Activated CD4-positive, alpha-beta T cell treated with anti-CD3 and anti-CD28 coated beads, Interleukin-2, amount 10 ng/mL, durations not matched to agents 24 days and 14 days (primary cell): ENCODE measurements at regions not wholly inside any gene's neighbourhood (a gene's known extent, or its start where the extent isn't known, plus 50 kb on each side); places are given as distances from the start of the nearest gene placed in this dataset.

Source experiments
- DNase-seq: peaks from one replicate; pipeline ENCODE4 v3.0.0; 2022
- H3K27ac Mint-ChIP-seq: one replicate; pipeline ENCODE4 v1.8.0; 2022; ENCODE audit warnings: mild to moderate bottlenecking, mixed read lengths
- H3K27me3 Mint-ChIP-seq: one replicate; pipeline ENCODE4 v1.8.0; 2022; ENCODE audit warnings: mixed read lengths
- H3K36me3 Mint-ChIP-seq: one replicate; pipeline ENCODE4 v1.8.0; 2022; ENCODE audit warnings: low read depth, mild to moderate bottlenecking, mixed read lengths
- H3K4me1 Mint-ChIP-seq: one replicate; pipeline ENCODE4 v1.8.0; 2021; ENCODE audit warnings: mixed read lengths
- H3K4me3 Mint-ChIP-seq: one replicate; pipeline ENCODE4 v1.8.0; 2022; ENCODE audit warnings: mild to moderate bottlenecking, moderate library complexity, mixed read lengths
- H3K9me3 Mint-ChIP-seq: one replicate; pipeline ENCODE4 v1.8.0; 2021; ENCODE audit warnings: mixed read lengths
- intact Hi-C: fragments of 100-400 bp; cut with micrococcal nuclease; formaldehyde crosslinking; loops from one replicate; pipeline ENCODE4 v1.15.1; 2023

DNA sequence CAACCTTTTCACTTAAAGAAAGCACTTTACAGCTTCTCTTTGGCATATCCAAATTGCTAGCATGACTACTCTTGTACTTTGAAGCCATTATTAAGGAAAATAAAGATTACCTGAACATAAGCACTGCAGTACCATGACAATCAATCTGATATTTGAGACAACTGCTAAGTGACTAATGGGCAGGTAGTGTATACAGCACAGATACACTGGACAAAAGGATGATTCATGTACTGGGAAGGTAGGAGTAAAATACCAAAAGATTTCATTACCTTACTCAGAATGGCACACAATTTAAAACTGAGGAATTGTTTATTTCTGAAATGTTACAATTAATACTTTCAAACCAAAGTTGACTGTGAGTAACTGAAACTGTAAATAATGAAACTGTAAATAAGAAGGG is 1054.3 kb upstream of the TENM4 start:
- peaks cover 4% of the 10 kb centered on the region for H3K9me3 Mint-ChIP-seq
- no peak overlapping the region for H3K4me3 Mint-ChIP-seq
- intact Hi-C loops = no loop called here
- no peak overlapping the region for H3K27ac Mint-ChIP-seq
- no peaks in the 10 kb centered on the region for H3K27me3 Mint-ChIP-seq
- no peak for DNase-seq
- no peaks in the 10 kb centered on the region for H3K4me1 Mint-ChIP-seq
- no peaks in the 10 kb centered on the region for H3K36me3 Mint-ChIP-seq

DNA sequence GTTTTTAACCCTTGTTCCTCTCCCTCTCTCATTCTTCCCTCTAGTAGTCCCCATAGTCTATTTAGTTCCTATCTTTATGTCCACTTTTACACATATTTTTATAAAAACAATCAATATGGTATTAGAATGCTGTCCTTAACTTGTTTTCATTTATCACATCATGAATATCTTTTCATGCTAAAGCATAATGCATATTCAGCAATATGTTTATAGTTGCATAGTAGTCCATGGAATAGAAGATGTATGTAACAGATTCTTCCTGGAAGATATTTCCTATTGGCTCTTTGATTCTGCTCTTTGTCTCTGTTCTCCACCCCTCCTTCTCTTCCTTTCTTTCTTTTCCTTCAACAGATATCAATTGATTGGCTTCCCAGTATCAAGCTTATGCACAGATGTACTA is 1047.1 kb upstream of the TENM4 start:
- DNase-seq = no peak
- Mint-ChIP-seq H3K27ac (no peak overlapping the region), H3K36me3 (no peaks in the 10 kb centered on the region), H3K9me3 (no peaks in the 10 kb centered on the region), H3K4me1 (no peaks in the 10 kb centered on the region), H3K4me3 (no peak overlapping the region), H3K27me3 (no peaks in the 10 kb centered on the region)
- intact Hi-C loops = no loop called here

DNA sequence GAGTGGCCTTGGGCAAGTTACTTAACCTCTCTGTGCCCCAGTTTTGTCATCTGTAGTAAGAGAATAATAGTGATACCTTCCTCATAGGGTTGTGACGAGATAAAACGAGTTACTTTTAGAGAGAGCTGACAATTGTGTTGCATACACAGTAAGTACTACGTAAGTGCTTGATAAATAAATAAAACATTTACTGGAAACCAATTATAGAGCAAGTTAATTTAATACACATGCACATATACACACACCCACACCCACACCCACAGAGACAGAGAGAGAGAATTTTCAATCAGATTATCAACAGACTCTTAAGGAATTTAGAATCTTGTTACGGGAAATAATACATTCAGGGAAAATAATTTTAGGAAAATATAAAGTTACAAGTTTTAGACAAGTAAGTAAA is 1045.8 kb upstream of the TENM4 start:
- Mint-ChIP-seq H3K27me3 (no peaks in the 10 kb centered on the region), H3K36me3 (no peaks in the 10 kb centered on the region), H3K4me3 (no peak overlapping the region), H3K9me3 (no peaks in the 10 kb centered on the region), H3K27ac (no peak overlapping the region), H3K4me1 (no peaks in the 10 kb centered on the region)
- DNase-seq = no peak
- intact Hi-C loops = no loop called here

DNA sequence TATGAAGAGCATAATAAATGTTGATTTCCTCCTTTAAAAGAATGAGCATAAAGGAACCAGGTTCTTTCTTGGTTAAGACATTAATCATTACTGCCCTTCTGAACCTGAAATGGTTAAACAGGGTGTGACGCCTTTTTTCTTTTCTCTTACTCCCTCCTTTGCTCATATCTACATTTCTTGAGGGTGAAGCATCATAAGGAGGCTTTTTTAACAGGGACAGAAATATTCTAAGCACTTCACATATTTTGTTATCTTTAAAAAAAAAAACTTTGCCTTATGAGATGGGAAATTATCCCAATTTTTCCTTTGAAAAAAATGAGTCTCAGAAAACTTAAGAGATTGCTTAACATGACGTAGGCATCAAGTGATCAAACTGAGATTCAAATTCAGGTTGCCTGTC is 1036.3 kb upstream of the TENM4 start:
- Mint-ChIP-seq H3K27me3 (no peaks in the 10 kb centered on the region), H3K27ac (no peak overlapping the region), H3K9me3 (no peaks in the 10 kb centered on the region), H3K36me3 (no peaks in the 10 kb centered on the region), H3K4me1 (no peaks in the 10 kb centered on the region), H3K4me3 (no peak overlapping the region)
- no peak for DNase-seq
- intact Hi-C loops = no loop called here

DNA sequence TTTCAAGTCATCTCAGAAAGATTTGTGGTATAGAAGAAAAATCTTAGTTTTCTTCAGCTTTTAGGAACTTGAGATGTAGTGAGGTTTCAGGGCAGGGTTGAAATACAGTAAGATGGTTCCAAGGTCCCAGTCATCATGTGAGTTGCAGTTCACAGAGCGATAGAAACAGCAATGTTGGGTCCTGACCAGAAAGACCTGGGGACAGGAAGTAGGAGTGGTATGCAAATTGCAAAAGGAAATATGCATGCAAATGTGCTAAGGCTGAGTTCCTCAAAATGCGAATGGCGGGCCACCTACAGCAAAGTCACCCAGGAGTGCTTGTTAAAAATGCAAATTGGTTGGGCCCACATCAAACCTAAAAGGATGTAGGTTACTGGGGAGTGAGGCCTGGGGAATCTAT is 1032.7 kb upstream of the TENM4 start:
- intact Hi-C loops = no loop called here
- no peak for DNase-seq
- no peaks in the 10 kb centered on the region for H3K4me1 Mint-ChIP-seq
- H3K9me3 Mint-ChIP-seq = no peaks in the 10 kb centered on the region
- H3K4me3 Mint-ChIP-seq = no peak overlapping the region
- no peaks in the 10 kb centered on the region for H3K27me3 Mint-ChIP-seq
- H3K27ac Mint-ChIP-seq = no peak overlapping the region
- no peaks in the 10 kb centered on the region for H3K36me3 Mint-ChIP-seq

DNA sequence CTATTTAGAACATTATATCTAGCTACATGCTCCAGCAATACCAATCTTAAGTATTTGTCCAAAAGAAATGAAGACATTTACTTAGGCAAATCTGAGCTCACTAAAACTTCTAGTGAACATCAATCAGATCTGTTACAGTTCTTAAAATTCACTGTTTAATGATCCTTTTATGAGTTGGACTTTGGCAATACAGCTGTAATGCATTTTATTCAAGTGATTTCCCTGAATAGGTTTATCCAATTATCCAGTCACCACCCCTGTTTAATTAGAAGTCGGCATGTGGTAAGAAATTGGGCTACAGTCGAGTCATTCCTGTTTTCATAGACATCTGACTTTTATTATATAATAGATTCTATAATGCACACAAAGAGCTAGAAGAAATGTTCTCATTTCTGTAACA is 1029.0 kb upstream of the TENM4 start:
- Mint-ChIP-seq H3K4me1 (no peaks in the 10 kb centered on the region), H3K27me3 (no peaks in the 10 kb centered on the region), H3K27ac (no peak overlapping the region), H3K9me3 (peaks cover 18% of the 10 kb centered on the region), H3K4me3 (no peak overlapping the region), H3K36me3 (no peaks in the 10 kb centered on the region)
- intact Hi-C loops = no loop called here
- no peak for DNase-seq

DNA sequence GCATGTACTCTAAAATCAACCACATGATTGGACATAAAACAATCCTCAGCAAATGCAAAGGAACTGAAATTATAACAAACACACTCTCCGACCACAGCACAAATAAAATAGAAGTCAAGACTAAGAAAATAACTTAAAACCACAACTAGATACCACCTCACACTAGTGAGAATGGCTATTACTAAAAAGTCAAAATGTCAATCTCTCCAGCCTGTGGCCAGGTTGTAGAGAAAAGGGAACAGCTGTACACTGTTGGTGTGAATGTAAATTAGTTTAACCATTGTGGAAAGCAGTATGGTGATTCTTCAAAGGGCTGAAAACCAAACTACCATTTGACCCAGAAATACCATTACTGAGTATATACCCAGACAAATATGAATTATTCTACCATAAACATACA is 1025.7 kb upstream of the TENM4 start:
- H3K4me1 Mint-ChIP-seq = no peaks in the 10 kb centered on the region
- H3K9me3 Mint-ChIP-seq = peaks cover 18% of the 10 kb centered on the region
- no peaks in the 10 kb centered on the region for H3K27me3 Mint-ChIP-seq
- no peak for DNase-seq
- no peak overlapping the region for H3K27ac Mint-ChIP-seq
- intact Hi-C loops = no loop called here
- H3K36me3 Mint-ChIP-seq = no peaks in the 10 kb centered on the region
- no peak overlapping the region for H3K4me3 Mint-ChIP-seq

DNA sequence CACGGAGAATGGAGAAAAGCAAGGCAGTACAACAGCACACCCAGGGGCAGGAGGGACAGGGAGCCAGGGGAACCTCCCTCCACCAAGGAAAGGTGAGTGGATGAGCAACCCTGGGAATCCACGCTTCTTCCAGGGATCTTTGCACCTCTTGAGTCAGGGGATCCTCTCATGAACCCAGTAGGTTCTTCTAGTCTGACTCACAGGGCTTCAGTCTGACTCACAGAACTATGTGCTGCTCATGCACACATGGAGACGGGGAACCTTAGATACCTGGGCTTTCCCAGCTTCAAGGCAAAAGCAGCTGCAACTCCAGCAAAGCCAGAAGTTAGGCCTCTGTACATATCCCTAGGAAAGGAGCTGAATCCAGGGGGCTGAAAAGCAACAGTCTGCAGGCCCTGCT is 1021.4 kb upstream of the TENM4 start:
- Mint-ChIP-seq H3K4me3 (no peak overlapping the region), H3K27me3 (no peaks in the 10 kb centered on the region), H3K4me1 (no peaks in the 10 kb centered on the region), H3K36me3 (no peaks in the 10 kb centered on the region), H3K9me3 (peaks cover 18% of the 10 kb centered on the region), H3K27ac (no peak overlapping the region)
- DNase-seq = no peak
- intact Hi-C loops = no loop called here

DNA sequence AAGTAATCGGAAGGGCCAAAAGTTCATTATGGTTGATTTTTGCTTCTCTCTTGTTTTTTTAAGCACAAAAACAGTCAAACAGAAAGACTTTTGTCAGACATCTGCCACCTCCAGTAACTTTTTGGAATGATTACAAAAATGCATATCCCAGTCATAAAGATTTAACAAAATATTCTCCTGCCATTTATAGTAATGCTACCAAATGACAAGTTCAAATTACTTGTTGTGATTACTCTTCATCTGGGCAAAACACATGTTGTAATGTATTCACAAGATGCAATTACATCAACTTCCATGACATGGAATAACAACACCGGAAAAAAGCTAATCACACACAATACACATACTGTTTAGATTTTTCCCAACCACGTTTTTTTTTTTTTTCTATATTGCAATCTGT is 1017.5 kb upstream of the TENM4 start:
- intact Hi-C loops = no loop called here
- H3K9me3 Mint-ChIP-seq = no peaks in the 10 kb centered on the region
- DNase-seq = no peak
- no peaks in the 10 kb centered on the region for H3K4me1 Mint-ChIP-seq
- H3K4me3 Mint-ChIP-seq = no peak overlapping the region
- no peaks in the 10 kb centered on the region for H3K27me3 Mint-ChIP-seq
- no peak overlapping the region for H3K27ac Mint-ChIP-seq
- no peaks in the 10 kb centered on the region for H3K36me3 Mint-ChIP-seq

DNA sequence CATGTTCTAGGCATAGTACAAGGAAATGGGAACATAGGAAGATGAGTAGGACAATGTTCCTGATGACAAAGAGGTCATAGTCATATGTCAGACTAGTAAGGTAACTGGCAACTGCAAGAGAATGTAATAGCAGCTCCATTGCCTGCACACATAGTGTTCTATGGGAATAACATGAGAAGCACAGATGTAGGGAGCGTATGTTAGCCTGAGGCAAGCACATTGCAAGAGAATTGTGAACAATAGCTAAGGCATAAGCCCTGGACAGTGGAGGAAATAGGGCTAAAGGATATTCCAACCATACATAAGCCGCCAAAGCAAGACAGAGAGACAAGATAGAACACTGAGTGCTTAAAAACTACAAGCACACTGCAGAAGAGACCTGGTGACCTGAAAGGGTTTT is 1017.0 kb upstream of the TENM4 start:
- Mint-ChIP-seq H3K4me3 (no peak overlapping the region), H3K36me3 (no peaks in the 10 kb centered on the region), H3K27ac (no peak overlapping the region), H3K27me3 (no peaks in the 10 kb centered on the region), H3K4me1 (no peaks in the 10 kb centered on the region), H3K9me3 (no peaks in the 10 kb centered on the region)
- no peak for DNase-seq
- intact Hi-C loops = no loop called here

DNA sequence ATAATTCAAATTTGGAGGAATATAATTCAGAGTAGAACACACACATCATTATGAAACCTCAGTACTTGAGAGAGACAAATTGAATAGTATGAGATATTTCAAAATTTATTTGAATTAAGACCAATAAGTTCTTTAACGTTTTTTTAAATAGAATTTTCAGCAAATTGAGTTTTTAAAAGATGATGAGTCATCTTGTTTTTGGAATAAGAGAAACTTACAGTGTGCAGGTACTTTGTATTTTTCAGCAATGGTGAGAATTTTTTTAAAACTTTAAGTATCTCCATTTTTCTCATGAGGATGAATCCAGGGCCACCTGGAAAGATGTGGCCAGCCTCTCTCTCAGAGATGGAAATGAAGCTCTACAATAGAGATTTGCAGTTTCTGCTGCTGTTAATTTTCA is 1015.0 kb upstream of the TENM4 start:
- Mint-ChIP-seq H3K36me3 (no peaks in the 10 kb centered on the region), H3K27ac (no peak overlapping the region), H3K4me1 (no peaks in the 10 kb centered on the region), H3K27me3 (no peaks in the 10 kb centered on the region), H3K9me3 (peaks cover 5% of the 10 kb centered on the region), H3K4me3 (no peak overlapping the region)
- DNase-seq = no peak
- intact Hi-C loops = no loop called here

DNA sequence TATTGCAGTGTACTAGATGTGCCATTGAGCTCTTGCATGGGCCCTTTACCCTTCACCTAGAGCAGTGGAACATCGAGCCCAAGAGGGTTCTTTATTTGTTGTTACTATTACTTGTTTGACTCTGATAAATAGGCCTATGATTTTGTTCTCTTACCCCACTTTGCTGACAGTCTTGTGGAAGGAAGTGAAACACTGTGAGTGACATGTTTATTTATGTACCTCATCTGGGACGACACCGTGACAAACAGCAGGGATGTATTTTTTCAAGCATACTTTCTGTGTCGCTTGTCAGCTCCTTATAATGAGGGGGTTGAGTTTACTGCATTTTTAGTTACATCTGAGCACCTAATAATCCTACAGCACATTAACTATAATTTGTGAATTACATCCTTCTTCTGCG is 1010.3 kb upstream of the TENM4 start:
- no peak overlapping the region for H3K4me3 Mint-ChIP-seq
- H3K4me1 Mint-ChIP-seq = no peaks in the 10 kb centered on the region
- no peaks in the 10 kb centered on the region for H3K36me3 Mint-ChIP-seq

DNA sequence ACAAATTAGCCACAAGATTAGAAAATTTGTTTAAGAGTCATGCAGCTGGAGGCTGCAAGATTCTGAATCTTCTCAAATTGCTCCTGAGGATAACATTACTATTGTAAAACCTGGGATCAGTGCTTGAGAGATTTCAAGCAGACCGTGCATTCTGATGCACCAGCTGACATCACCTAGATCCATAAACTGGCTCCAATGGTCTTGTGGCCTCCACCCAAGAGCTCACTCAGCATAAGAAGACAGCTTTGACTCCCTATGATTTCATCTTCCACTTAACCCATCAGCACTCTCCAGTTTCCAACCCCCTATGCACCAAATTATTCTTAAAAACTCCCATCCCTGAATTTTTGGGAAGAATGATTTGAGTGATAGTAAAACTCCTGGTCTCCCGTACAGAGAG is 1007.9 kb upstream of the TENM4 start:
- no peak overlapping the region for H3K27ac Mint-ChIP-seq
- intact Hi-C loops = no loop called here
- H3K4me3 Mint-ChIP-seq = no peak overlapping the region
- H3K36me3 Mint-ChIP-seq = no peaks in the 10 kb centered on the region
- DNase-seq = no peak
- no peaks in the 10 kb centered on the region for H3K27me3 Mint-ChIP-seq
- H3K9me3 Mint-ChIP-seq = peaks cover 8% of the 10 kb centered on the region
- H3K4me1 Mint-ChIP-seq = no peaks in the 10 kb centered on the region

More for the DNA sequence above, 1010.3 kb upstream of the TENM4 start:
- H3K27ac Mint-ChIP-seq = no peak overlapping the region
- peaks cover 5% of the 10 kb centered on the region for H3K9me3 Mint-ChIP-seq
- no peaks in the 10 kb centered on the region for H3K27me3 Mint-ChIP-seq
- intact Hi-C loops = no loop called here
- no peak for DNase-seq

DNA sequence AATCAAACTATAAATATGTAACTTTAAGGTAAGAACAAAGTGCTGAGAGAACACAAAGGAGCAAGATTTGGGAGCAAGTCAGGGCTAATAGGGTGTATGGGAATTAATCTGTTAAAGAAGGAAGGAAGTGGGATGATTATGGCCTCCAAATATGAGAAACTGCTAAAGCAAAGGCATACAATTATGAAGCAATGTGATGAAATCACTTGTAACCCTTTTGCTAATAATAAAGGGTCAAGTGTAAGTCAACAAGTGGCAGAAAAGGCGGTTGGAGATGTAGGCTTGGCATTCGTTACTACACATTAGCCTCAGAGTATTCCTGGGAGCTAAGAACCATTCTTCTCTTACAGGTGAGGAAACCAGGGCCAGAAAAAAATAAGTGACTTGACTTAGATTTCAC is 1002.3 kb upstream of the TENM4 start:
- H3K36me3 Mint-ChIP-seq = no peaks in the 10 kb centered on the region
- H3K9me3 Mint-ChIP-seq = peaks cover 3% of the 10 kb centered on the region
- DNase-seq = no peak
- H3K27ac Mint-ChIP-seq = no peak overlapping the region
- no peak overlapping the region for H3K4me3 Mint-ChIP-seq
- no peaks in the 10 kb centered on the region for H3K27me3 Mint-ChIP-seq
- intact Hi-C loops = no loop called here
- no peaks in the 10 kb centered on the region for H3K4me1 Mint-ChIP-seq

DNA sequence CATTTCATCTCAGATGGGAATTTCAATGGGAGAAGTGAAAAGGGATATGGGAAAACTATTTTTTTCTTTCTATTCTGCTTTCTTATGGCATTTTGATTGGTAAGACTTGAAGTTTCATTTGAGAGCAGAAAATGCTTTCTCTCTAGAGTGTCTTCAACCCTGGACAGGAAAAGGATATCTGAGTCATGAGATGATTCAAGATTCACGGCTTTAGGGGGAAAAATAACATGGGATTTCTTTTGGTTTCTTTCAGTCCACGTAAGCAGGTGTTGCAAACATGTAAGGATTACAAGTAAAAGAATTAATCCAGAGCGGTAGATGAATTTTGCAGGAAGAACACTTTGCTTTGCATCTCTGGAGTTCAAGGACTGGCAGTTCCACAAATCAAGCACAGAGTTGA is 1001.0 kb upstream of the TENM4 start:
- Mint-ChIP-seq H3K9me3 (peaks cover 3% of the 10 kb centered on the region), H3K36me3 (no peaks in the 10 kb centered on the region), H3K27me3 (no peaks in the 10 kb centered on the region), H3K27ac (no peak overlapping the region), H3K4me1 (no peaks in the 10 kb centered on the region), H3K4me3 (no peak overlapping the region)
- DNase-seq = no peak
- intact Hi-C loops = no loop called here

DNA sequence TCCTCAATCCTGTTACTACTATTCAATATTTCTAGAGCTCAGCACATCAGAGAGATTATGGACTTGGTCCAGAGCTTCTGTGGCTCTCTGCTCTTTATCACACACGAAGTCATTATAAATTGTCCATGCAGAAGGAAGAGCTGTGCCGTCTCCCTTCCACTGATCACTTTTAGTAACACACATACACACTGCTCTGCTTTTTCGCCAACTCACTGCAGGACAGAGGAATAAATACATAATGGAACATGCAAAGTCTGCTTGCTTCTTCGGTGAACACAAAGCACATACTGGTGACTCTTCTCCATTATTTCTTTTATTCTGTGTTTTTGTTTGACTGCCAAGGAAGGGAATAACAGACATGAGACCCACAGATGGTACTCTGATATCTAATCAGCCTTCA is 1000.0 kb upstream of the TENM4 start:
- H3K4me3 Mint-ChIP-seq = no peak overlapping the region
- H3K9me3 Mint-ChIP-seq = peaks cover 2% of the 10 kb centered on the region
- no peak overlapping the region for H3K27ac Mint-ChIP-seq
- no peaks in the 10 kb centered on the region for H3K27me3 Mint-ChIP-seq
- H3K4me1 Mint-ChIP-seq = no peaks in the 10 kb centered on the region
- DNase-seq = no peak
- intact Hi-C loops = no loop called here
- no peaks in the 10 kb centered on the region for H3K36me3 Mint-ChIP-seq
